CD4-positive, alpha-beta T cell treated with Interferon alpha-2 for 1 hour (primary cell): ENCODE measurements at regions not wholly inside any gene's neighbourhood (a gene's known extent, or its start where the extent isn't known, plus 50 kb on each side); places are given as distances from the start of the nearest gene placed in this dataset.

ENCODE experiments used
- DNase-seq, 2 donors: peaks; one replicate each; pipeline ENCODE4 v3.0.0-alpha.2; 2020 to 2022

DNA sequence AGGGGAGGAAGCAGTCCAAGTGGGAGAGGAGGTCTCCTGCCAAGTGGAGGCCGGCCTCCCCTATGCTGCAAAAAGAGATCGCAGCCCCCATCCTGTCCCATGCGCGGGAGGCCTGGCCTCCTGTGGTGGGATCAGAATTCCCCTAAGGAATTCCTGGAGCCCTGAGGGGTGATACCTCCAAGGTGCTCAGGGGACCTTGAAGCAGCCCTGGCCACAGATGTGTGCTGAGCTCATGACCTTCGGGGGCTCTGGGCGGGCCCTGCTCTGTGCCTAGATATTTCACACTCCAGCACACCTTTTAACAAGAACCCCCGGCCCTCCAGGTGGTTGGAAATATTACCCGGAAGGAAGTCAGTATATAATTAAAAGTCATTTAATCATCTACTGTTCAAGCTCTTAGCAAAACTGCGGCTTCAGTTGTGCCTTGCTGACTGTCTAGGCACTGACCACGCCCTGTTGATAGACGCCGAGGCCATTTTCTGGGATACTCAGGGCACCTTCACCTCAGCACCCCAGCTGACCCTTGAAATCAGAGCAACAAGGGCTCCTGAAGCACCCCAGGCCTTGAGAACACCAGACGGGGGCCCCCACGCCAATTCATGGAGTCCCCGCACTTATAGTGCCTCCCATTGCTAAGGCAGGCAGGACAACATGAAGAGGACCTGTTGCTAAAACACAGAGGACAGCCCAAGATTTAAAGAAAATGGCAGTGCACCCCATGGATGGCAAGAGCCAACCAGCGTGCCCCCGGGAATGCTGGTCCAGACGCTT, 119.1 kb downstream of the NDUFA10 start:
- no peak for DNase-seq

DNA sequence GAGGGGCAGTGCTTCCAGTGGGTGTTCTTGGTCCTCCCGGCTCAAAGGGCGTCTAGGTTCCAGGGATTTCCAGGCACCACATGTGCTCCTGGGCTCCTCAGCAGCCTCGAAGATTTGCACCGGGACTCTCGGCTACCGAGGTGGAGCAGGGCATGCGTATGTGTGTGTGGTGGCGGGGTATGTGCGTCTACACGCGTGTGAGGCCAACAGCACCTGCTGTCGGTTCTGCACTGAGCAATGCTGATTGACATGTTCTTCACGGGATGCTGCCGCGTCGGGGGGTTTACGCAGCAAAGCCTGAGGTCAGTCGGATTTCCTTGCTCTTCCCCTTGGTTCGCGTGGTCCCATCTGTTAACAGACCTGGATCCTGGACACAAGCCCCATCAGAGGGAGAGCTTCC, 119.8 kb downstream of the NDUFA10 start:
- DNase-seq: no peak

DNA sequence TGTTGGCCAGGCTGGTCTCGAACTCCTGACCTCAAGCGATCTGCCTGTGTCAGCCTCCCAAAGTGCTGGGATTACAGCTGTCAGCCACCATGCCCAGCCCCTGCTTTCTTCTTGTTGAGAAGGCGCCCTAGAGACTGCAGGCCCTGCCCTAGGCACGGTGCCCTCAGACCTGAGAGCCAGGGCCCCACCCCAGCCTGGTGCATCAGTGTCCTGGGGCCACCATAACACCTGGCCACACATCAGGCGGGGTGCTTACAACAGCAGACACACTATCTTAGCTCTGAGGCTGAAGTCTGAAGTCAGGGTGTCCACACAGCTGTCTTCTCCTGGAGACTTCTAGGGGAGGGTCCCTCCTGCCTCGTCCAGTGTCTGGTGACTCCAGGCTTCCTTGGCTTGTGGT, 120.6 kb downstream of the NDUFA10 start:
- no peak for DNase-seq

DNA sequence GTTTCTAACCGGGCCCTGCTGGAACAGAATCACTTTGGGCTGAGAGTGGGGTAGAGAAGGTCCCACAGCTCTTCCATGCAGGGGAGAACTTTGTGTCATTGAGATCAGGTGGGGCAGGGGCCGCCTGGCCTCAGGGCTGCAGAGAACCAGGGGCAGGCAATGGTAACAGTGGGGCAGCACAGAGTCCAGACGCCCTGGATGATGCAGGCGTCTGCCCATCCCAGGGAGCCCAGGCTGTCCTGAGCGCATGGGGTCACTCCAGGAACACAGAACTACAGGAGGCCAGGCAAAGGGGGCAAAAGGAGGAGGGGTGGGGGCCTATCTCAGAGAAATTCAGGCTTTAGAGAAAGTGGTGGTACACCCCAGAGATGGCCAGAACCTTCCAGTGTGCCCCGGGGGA, 121.3 kb downstream of the NDUFA10 start:
- no peak for DNase-seq

DNA sequence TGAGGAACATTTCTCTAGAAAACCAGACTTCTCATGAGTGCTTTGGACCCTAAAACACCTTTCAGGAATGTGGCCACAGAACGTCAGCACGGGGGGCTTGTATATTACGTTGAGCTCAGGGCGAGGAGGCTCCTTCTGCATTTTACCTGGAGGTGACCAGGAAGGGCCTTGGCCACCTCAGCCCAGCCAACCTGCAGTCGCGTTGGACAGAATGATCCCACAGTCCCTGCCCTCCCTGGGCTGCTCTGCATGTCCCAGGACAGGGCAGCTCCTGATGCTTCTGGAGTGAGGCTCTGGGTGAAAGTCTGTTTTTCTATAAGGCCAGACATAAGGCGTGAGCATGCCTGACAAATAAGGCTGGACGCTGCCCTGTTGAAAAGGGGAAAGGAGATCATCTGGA, 121.9 kb downstream of the NDUFA10 start:
- no peak for DNase-seq

DNA sequence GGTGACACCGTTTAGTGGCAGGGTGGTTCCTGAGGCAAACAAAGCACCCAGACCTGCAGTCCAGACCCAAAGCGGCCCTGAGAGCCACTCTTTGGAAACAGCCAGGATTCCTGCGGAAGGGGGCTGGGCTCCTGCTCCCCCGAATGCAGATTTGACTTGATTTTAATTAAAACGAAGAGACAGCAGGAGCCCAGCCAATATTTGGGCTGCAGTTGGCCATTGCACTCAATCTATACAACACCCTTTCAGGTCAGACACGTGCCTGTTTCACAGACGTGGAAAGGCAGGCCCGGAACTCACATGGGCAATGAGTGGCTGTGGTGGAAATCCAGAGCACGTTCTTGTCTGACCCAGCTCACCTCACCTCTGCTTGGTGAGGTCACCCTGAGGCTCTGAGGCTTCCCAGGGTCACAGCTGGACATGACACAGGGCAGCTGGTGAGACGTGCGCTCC, 122.4 kb downstream of the NDUFA10 start:
- DNase-seq: no peak

DNA sequence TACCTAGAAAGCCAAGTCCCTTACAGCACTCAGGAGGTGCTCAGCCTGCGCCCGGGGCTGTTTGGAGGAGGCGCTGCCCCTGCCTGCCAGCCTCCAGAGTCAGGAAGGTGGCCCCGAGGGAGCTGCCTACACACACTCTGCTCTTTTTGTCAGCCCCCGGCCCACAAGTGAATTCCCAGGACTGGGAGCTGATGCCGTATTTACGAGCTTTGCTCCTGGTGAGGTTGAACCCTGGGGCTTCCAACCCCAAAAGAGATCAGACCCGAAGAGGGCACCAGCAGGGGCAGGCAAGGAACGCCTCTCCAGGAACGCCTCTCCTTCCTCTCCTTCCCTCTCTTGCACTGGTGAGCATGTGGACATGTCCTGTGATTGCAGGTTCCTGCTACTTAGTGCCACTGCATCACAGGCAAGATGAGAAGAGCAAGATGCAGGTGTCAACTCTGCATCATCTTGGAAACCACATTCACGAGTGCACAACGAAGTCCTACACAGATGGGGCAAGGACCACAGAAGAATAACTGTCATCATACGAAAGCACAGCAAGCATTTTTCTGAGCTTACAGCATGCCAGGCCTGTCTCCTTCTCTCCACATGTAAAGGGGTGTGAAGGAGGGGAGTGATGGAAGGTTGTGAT, 126.7 kb downstream of the NDUFA10 start:
- DNase-seq: no peak

DNA sequence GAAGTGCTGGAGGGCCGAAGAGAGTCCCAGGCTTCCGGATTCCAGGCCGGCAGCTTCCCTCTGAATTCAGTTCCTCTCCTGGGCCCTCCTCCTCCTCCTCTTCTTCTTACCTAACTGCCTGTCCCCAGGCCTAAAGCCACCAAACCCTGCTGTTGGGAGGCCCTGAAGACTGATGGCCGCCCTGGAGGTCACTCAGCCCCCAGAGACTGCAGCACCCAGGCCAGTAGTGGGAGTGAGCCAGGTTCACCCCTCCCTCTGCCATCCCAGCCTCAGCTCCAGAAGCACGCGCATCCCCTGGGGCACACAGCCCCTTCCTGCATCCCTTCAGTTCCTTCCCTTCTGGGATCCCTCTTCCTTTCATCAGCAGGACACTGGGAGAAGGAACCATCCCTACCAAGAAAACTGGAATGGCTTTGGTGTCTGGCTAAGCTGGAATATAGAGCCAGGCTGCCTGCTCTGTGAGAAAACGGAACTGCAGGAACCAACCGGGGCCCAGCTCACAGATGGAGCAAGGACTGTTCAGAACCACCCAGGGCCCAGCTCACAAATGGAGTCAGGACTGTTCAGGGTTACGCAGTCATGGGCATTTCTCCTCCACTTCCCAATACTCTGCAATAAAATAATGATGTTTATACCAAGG, 127.4 kb downstream of the NDUFA10 start:
- no peak for DNase-seq

DNA sequence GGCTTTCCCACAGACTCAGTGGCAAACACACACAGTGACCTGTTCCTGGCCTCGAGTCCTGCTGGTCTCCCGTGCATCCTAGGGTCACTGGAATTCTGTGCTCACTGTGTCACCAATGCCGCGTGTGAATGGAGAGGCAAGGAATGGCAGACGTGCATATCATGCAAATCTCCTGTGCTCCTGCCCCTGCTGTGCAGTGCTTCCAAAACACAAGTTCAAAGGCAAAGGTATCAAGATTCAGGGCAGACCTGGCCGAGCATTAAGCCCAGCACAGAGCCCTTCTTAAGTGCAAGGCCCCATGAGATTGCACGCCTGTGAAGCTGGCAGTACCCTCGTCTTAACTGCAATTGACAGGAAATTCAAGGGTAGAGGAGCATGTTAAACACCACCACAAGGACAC, 129.1 kb downstream of the NDUFA10 start:
- no peak for DNase-seq

DNA sequence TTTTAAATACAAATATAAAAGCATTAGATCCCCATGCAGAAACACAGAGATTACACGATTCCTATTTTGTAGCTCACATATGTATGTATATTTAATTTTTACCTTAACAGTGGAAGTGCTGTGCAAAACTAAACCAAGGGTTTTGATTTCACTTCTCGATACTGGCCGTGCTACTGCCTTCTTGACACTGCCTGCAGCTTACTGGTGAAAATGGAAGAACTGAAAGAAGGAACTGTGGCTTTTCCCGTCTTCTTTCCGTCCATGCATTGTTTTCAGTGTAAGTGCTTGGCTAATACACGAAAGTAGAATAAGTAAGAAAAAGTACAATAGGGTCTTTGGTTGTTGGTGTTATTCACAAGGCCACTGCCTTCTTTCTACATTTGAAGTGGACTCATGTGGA, 129.5 kb downstream of the NDUFA10 start:
- DNase-seq: no peak

DNA sequence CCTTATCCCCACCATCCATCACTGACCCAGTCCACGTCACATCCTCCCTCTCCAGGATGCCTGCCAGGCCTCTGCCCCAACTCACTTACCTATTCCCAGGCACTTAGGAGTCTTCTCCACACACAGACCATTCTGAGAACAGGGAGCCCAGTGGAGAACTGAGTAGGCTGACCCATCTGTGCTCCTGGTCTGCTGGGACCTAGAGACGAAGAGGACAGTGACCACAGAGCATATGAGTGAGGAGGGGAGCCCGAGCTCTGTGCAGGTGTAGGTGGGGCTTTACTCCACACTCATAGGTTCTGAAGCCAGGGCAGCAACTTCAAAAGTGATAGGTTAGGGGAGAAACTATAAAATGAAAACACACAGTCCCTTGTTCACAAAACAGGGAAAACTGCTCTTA, 130.0 kb downstream of the NDUFA10 start:
- DNase-seq: no peak

DNA sequence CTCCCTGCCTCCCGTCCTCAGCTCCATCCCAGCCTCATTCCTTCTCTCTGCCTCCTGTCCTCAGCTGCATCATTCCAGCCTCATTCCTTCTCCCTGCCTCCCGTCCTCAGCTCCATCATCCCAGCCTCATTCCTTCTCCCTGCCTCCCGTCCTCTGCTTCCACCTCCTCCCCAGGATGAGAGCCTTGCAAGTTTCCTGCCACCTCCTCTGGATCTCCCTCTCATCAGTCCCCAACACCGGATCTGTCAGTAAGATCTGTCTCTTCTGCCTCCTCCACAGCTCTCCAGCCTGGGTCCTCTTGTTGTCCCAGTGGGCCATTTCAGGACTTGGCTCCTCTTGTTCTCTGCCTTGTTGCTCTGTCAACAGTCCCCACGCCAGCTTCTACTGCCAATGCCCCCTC, 130.9 kb downstream of the NDUFA10 start:
- no peak for DNase-seq

DNA sequence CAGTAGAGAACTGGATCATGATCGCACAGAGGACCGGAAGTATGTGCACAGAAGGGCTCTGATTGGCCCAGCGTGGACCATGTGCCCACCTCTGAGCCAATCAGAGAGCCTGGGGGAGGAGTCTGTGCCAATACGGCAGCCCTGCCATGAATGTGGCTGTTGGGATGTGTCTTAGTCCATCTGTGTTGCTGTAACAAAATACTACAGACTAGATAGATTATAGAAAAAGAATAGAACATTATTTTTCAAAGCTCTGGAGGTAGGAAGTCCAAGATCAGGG, 132.0 kb downstream of the NDUFA10 start:
- no peak for DNase-seq

DNA sequence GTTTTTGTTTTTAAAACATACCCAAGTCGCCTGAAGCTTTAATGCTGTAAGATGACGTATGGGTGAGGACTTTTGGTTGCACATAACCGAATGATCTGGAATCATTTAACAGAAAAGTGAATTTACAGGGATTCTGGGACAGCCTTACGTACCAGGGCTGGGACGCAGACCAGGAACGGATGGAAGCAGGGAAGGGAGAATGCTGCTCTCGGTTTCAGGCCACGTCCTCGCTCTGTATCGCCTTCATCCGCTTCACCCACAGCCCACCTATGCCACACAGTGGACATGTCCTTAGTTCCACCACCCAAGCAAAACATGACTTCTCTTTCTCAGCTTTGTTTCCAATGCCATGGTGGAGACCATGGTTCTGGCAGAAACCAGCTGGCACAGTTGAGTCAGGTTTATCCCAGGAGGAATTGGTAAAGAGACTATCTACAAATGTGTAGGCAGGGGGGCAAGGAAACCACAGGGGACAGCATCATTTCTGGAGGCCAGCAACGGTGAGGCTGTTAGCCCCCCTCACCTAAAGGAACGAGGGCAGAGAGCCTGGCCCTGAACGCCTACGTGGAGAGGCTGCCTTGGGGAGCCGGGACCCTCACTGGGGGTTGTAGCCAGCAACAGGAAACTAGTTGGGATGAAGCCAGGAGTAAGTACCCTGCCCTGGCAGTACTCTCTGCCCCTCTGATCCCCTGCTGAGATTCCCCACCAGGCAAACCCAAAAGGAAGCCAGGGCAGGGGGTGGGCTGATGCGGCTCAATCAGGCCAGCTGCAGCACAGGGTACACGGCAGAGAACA, 132.5 kb downstream of the NDUFA10 start:
- DNase-seq: no peak

DNA sequence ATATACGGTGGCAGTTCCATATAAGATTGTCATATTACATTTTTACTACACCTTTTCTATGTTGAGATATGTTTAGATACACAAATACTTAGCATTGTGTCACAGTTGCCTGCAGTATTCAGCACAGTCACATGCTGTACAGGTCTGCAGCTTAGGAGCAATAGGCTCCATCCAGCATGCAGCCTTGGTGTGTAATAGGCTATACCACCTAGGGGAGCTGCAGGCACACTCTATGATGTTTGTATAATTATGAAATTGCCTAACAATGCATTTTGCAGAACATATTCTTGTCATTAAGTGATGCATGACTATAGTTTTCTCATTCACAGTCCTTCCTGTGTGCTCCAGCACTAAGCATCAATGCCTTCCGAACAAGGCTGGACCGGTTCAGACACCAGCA, 133.4 kb downstream of the NDUFA10 start:
- no peak for DNase-seq

DNA sequence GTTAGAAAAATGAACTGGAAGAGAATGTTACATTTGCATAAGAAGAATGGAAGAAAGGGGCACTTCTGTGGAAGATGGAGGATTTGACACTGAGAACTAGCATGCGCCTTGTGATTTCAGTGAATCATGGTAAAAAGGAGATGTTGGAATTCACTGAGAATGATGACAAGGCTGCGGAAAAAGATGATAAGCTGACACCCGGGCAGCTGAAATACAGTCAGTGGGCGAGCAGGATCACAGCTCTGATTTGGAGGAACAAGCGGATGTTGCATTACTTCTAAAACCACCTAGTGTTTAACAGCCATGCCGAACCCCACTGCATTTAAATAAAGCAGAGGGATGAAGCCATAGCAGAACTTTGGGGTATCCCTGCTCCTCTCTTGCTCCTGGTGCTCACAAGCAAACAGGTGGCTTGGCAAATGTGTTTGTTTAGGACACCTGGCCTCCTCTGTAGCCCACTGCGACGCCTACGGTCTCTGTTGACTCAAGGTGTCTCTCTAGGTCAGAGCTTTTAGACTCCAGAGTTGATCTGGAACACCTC, 134.9 kb downstream of the NDUFA10 start:
- DNase-seq: no peak

DNA sequence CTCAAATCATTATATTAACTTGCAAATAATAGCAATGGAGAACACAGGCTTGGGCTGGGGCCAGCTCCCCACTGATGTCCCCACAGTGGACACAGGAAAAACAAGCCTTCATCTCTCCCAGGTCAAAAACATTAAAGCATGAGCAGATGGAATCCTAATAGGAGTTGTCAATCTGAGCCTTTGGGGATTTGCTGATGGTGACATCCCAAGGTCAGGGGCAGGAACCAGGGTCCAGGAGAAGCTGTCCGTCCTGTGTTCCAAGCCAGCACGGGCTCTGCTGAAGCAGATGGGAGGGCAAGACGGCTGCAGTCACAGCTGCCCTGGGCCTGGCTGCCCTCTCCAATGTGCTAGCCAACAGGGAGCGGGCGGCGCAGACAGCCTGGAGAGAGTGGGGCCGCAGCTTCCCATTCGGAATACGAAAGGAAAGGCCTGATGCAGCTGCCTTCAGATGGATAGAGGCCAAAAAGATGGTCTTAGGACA, 135.5 kb downstream of the NDUFA10 start:
- DNase-seq: no peak

DNA sequence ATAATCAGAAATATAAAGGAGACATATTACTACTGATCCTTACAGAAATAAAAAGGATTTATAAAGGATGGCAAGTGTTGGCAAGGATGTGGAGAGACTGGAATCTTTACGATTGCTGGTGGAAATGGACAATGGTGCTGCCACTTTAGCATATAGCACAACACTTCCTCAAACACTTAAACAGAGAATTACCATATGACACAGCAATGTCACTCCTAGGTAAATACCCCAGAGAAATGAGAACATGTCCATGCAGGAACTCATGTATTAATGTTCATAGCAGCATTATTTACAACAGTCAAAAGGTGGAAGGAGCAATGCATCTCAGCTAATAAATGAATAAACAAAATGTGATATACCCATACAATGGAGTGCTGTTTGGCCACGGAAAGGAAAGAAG, 137.5 kb downstream of the NDUFA10 start:
- DNase-seq: no peak

DNA sequence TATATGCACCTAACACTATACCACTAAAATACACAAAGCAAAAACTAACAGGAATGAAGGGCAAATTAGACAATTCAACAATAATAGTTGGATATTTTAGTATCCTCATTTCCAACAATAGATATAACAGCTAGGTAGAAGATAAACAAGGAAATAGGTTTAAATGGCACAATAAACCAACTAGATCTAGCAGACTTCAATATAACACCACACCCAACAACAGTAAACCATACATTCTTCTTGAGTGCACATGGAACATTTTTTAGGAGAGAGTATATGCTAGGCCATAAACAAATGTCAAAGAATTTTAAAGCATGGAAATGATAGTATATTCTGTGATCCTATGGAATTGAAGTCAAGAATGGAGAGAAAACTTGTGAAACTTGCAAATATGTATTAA, 138.4 kb downstream of the NDUFA10 start:
- no peak for DNase-seq

DNA sequence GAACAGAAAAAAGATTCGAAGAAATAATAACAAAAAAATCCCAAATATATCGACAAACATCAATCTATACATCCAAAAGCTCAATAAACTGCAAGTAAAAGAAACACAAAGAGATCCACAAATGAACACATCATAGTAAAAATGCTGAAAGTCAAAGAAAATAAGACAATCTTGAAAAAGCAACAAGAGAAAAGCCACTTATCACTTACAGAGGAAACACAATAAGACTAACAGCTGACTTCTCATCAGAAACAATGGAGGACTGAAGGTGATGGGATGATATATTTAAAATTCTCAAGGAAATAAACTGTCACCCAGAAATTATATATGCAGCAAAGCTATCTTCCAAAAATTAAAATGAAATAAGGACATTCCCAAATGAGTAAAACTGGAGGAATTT, 140.3 kb downstream of the NDUFA10 start:
- no peak for DNase-seq

DNA sequence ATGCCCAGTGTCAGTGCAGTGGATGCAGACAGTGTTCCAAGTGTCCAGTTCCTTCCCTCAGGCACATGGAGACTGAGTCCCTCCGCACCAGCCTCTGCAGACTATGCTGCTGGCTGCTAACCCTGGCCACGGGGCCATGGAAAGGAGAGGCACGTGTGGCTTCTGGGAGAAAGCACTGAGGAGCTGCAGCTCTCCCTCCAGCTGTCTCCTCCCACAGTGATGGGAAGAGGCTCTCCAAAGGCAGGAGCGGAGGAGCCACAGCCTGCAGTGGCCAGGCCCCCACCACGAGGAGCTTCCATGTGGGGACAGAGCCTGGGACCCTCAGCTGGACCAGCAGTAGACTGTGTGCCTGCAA, 141.1 kb downstream of the NDUFA10 start:
- DNase-seq: no peak

DNA sequence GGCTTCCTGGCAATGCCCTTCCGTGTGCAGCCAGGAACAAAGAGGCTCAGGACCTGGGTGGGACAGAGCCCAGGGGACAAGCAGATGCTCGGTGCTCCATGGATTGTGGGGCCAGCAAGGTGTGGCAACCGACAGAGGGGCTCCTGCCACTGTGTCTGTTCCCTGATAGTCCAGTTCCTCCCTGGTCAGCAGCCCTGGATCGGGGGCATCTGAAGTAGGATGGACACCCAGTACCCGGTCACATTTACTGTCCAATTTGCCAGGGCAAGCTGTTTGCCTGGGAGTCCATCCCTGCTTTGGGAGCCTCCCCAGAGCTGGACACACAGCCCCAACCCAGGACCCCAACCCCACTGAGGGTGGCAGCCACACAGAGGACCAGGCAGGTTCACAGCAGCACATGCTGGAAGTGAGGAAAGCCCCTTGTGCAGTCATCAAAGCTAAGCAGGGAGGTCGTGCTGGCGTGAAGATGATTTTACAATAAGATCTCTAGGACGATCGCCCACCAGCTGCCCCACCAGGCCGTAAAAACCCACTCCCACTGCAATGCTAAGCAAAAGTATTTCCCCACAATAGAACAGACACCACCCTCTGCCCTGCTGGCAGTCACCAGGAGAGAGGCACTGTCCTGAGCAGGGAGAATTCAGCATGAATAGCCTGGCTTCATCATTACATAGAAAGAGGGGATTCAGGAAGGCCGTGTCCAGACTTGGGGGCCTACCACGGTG, 141.7 kb downstream of the NDUFA10 start:
- no peak for DNase-seq

DNA sequence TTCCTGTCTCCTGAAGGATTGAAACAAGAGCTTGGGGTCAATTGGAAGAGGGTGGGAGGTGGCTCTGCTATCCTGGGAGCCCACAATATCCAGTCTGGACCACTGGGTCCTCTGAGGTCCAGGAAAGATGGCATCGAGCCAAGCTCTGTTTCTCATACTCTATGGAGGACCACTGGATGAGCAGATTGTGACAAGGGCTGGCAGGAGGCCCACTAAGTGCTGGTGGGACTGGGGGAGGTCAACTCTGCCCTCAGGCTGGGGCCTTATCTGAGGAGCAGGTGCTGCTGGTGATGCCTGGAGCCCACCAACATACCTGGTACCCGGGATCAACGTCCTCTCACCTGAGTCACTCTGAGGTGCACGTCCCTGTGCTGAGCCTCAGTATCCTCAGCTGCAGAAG, 142.4 kb downstream of the NDUFA10 start:
- no peak for DNase-seq
